Common myeloid progenitor, CD34-positive (primary cell): ENCODE measurements at regions not wholly inside any gene's neighbourhood (a gene's known extent, or its start where the extent isn't known, plus 50 kb on each side); places are given as distances from the start of the nearest gene placed in this dataset.

Experiments
- CTCF ChIA-PET: fragments of 350-600 bp; sonication (Branson Sonifier 250); formaldehyde crosslinking; loops from one replicate; lab custom pipeline; 2021; ENCODE audit warnings: antibody characterized with exemption; lab: Charles Lee
- POLR2A ChIA-PET: fragments of 350-600 bp; sonication (Branson Sonifier 250); formaldehyde crosslinking; loops from one replicate; lab custom pipeline; 2021; ENCODE audit warnings: antibody characterized with exemption; lab: Charles Lee
- DNase-seq, 3 donors: peaks; one replicate each; pipeline versions ENCODE4 v3.0.0 to v3.0.0-alpha.2; 2013
- H3K27ac ChIP-seq, 2 experiments: 1 replicate in 1 of 2; 2 replicates in 1 of 2; pipeline ENCODE4 v1.7.0; 2013; ENCODE audit warnings: inconsistent platforms in 2 of 2, low read length in 2 of 2, mild to moderate bottlenecking in 2 of 2, low read depth in 1 of 2, moderate library complexity in 1 of 2; ENCODE audit not compliant: severe bottlenecking in 2 of 2, insufficient read depth in 1 of 2, poor library complexity in 1 of 2
- H3K27me3 ChIP-seq, 5 experiments: replicated peaks in 2 of 5; 1 replicate in 3 of 5; 2 replicates in 2 of 5; pipeline versions ENCODE4 v1.6.1 to v1.7.0; 2013; ENCODE audit warnings: low read length in 4 of 5, mild to moderate bottlenecking in 2 of 5, moderate library complexity in 2 of 5, inconsistent platforms in 1 of 5; ENCODE audit not compliant: insufficient read depth in 5 of 5, control insufficient read depth in 4 of 5
- H3K36me3 ChIP-seq, 4 experiments: 1 replicate in 2 of 4; 2 replicates in 2 of 4; pipeline versions ENCODE4 v1.6.1 to v1.7.0; 2013; ENCODE audit warnings: low read length in 3 of 4, control low read depth in 1 of 4, mild to moderate bottlenecking in 1 of 4; ENCODE audit not compliant: control insufficient read depth in 4 of 4, insufficient read depth in 4 of 4
- H3K4me1 ChIP-seq, 4 experiments: 1 replicate in 3 of 4; 2 replicates in 1 of 4; pipeline versions ENCODE4 v1.6.1 to v1.7.1; 2013; ENCODE audit warnings: low read length in 3 of 4, mild to moderate bottlenecking in 3 of 4, control low read depth in 1 of 4, inconsistent platforms in 1 of 4, moderate library complexity in 1 of 4; ENCODE audit not compliant: control insufficient read depth in 4 of 4, insufficient read depth in 4 of 4; ENCODE audit errors: control extremely low read depth in 1 of 4
- H3K4me3 ChIP-seq, 7 experiments: 1 replicate in 4 of 7; 2 replicates in 3 of 7; pipeline versions ENCODE4 v1.5.1 to v1.7.0; 2013; ENCODE audit warnings: mild to moderate bottlenecking in 7 of 7, low read length in 6 of 7, moderate library complexity in 6 of 7, inconsistent platforms in 2 of 7, low read depth in 2 of 7, control low read depth in 1 of 7; ENCODE audit not compliant: insufficient read depth in 4 of 7, control insufficient read depth in 1 of 7; ENCODE audit errors: extremely low read depth in 1 of 7
- H3K9me3 ChIP-seq, 5 experiments: 1 replicate in 4 of 5; 2 replicates in 1 of 5; pipeline versions ENCODE4 v1.6.1 to v1.7.1; 2013; ENCODE audit warnings: low read length in 4 of 5, mild to moderate bottlenecking in 2 of 5, inconsistent platforms in 1 of 5, low read depth in 1 of 5, moderate library complexity in 1 of 5; ENCODE audit not compliant: control insufficient read depth in 4 of 5, insufficient read depth in 2 of 5; ENCODE audit errors: control extremely low read depth in 1 of 5
- WGBS: methylation state at CpG from one replicate; pipeline ENCODE4 v1.1.5; 2013; ENCODE audit not compliant: insufficient coverage; 5-methylcytosine and 5-hydroxymethylcytosine counted together

DNA sequence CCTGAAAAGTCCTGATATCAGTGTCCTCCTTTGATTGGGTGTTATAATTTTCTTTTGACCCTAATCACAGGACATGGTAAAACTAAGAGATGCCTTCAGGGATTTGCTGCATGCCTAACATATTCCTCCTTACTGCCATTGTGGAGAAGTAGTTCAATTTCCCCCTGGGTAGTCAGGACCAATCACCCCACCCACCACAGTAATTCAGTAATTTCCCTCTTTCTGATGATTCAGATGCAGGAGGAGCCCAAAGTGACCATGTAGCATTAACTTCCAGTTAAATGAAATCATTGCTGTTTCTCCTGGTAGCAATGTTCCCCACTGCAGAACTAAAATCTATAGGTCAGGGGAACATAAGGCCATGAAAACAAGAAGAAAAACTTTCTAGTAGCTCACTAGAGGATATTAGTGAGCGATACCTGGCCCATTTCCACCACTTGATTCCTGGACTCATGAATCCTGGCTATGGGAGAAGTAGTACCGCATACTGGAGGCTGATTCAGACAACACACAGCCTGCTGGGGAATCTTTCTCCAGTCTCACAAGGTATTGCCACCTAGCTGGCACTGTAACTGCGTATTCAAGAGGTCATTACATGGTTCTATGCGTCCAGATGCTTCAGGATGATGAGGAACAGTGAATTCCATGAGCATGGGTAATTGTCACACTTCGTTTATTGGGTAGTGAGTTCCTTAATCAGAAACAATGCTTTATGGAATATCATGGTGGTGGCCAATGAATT is 561.2 kb downstream of the HAO1 start:
- POLR2A ChIA-PET, result no interaction called here
- H3K27me3 ChIP-seq, result peaks cover 0 to 3% (median 0%) of the 10 kb centered on the region in 5 experiments
- no peaks in the 10 kb centered on the region for H3K36me3 ChIP-seq
- CTCF ChIA-PET, result no interaction called here
- no peak overlapping the region for H3K27ac ChIP-seq
- WGBS, result 89% methylated on average over 5 of the region's 5 CpGs
- H3K9me3 ChIP-seq, result no peaks in the 10 kb centered on the region
- H3K4me3 ChIP-seq, result no peak overlapping the region
- no peak for DNase-seq
- no peaks in the 10 kb centered on the region for H3K4me1 ChIP-seq

DNA sequence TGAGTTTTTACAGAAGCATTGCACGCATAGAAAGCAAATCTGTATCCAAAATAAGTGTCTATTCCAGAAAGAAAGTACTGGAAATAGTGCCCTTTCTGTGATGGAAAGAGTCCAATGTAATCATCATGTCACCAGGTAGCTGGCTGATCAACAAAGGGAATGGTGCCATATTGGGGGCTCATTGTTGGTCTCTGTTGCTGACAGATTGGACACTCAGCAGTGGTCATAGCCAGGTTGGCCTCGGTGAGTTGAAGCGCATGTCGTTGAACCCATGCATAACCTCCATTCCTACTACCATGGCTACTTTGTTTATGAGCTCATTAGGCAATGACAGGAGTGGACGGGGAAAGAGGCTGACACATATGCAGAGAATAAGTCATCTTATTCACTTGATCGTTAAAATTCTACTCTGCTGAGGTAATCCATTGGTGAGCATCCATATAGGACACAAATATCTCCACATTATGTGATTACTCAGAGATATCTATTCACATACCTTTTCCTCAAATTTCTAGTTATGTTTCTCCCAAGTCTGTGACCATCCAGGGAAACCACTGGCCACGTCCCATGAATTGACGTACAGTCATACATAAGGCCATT is 560.5 kb downstream of the HAO1 start:
- H3K9me3 ChIP-seq, result no peaks in the 10 kb centered on the region
- no peak overlapping the region for H3K4me3 ChIP-seq
- no peaks in the 10 kb centered on the region for H3K4me1 ChIP-seq
- peaks cover 0 to 3% (median 0%) of the 10 kb centered on the region in 5 experiments for H3K27me3 ChIP-seq
- 98% methylated on average over 7 of the region's 8 CpGs for WGBS
- POLR2A ChIA-PET, result no interaction called here
- CTCF ChIA-PET, result no interaction called here
- H3K36me3 ChIP-seq, result no peaks in the 10 kb centered on the region
- H3K27ac ChIP-seq, result no peak overlapping the region
- DNase-seq, result no peak

DNA sequence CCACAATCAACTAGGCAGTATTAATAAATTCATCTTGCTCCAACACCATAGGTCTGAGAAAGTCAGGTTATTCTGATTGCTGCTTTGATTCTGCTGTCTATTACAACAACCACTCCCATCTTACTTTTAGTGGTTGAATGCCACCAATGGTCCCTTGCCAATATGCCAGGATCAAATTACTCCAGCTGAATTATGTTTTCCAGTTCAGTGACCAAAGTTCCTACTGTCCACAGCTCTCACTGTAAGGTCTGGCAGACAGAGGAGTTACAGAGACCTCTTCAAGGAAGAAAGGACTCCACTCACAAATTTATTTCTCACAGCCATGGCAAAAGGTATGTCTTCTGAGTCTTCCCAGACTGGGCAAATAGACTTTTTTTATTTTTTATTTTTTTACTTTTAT is 557.0 kb downstream of the HAO1 start:
- ChIA-PET POLR2A (no interaction called here), CTCF (no interaction called here)
- H3K27me3 ChIP-seq, result peaks cover 0 to 3% (median 0%) of the 10 kb centered on the region in 5 experiments
- DNase-seq, result no peak
- no peaks in the 10 kb centered on the region for H3K4me1 ChIP-seq
- H3K27ac ChIP-seq, result no peak overlapping the region
- H3K4me3 ChIP-seq, result no peak overlapping the region
- H3K9me3 ChIP-seq, result no peaks in the 10 kb centered on the region
- H3K36me3 ChIP-seq, result no peaks in the 10 kb centered on the region

DNA sequence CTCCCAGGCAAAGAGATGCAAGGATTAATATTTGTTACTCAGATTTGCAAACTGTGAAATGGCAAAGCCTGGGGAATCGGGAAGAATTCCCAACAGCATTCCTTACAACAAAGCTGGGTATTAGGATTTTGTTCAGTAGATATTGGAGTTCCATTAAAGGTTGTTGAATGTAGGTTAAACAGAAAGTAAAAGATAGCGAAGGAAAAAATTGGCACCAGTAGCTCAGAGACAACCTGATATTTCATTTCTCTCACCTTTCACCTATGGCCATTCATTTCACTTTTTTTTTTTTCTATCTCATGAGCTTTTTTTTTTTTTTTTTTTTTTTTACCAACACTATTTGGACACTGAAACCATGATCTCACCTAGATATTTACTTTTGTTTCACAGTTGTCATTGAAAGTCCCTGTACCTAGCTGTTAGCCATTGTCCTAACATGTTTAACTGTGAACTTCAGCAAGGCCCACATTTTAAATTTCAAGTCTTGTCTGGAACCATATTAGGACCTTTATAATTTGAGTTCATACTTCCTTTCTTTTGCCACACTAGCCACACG is 552.5 kb downstream of the HAO1 start:
- WGBS, result 90% methylated on average over 2 of the region's 3 CpGs
- Histone ChIP-seq H3K27me3 (peaks cover 0 to 6% (median 0%) of the 10 kb centered on the region in 5 experiments), H3K9me3 (no peaks in the 10 kb centered on the region), H3K27ac (no peak overlapping the region), H3K4me1 (no peaks in the 10 kb centered on the region), H3K36me3 (no peaks in the 10 kb centered on the region), H3K4me3 (no peak overlapping the region)
- DNase-seq, result no peak
- CTCF ChIA-PET, result interaction anchor here (0.7 kb wide), 1 partner anchor 102 kb away, joined by 3 read pairs; no protein-coding TSS in a partner anchor
- POLR2A ChIA-PET, result interaction anchor here (0.7 kb wide), 1 partner anchor 306 kb away, joined by 5 read pairs; no protein-coding TSS in a partner anchor

DNA sequence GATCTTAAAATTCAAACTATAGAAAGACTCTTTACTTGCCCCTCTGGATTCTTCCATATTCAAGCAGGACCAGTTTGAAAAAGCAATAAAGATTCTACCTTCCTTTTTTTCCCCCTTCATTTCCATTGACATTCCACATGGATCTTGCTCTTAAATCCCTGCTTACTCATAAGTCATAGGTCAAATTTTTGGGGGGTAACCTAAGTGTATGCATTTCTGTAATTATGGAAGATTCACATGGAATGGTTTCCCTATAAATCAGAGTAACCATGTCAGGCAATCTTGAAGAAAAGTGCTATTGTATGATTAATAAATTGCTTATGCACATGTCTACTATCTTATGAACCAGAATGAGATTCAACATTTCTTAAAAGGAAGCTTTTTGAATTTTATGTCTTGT is 551.0 kb downstream of the HAO1 start:
- H3K36me3 ChIP-seq, result no peaks in the 10 kb centered on the region
- no peaks in the 10 kb centered on the region for H3K4me1 ChIP-seq
- no peaks in the 10 kb centered on the region for H3K9me3 ChIP-seq
- ChIA-PET CTCF (no interaction called here), POLR2A (no interaction called here)
- no peak overlapping the region for H3K27ac ChIP-seq
- no peak overlapping the region for H3K4me3 ChIP-seq
- peaks cover 0 to 7% (median 3%) of the 10 kb centered on the region in 5 experiments for H3K27me3 ChIP-seq
- no peak for DNase-seq

DNA sequence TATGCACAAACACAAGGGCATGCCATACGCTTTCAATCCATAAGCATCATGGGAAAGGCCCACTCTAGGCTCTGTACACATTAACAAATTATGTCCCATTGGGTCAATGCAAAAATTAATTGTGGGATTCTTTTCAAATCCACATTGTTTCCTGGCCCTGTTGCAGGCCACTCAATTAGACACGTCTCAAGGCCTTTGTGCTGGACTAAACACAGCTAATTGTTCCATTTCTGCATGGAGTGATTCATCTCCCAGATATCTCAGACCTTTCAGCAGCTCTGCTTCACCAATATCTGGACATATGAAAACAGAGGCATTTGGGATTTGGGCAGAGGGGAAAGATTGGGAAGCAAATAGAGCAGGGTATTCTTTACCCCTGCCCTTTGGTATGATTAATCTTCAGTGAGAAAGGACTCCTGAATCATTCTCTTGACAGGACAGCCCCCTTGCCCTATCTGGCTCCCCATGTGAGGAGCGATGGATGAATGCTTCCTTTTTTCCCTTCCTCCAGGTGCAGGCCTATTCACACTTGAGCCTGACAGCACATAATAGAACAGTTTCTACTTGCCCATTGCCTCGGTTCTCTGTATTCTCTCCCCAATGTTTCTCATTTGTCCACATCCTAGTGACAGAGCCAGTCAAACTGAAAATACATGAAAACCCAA is 547.6 kb downstream of the HAO1 start:
- 100% methylated on average over 1 of the region's 4 CpGs for WGBS
- peaks cover 0 to 28% (median 9%) of the 10 kb centered on the region in 5 experiments for H3K27me3 ChIP-seq
- H3K4me3 ChIP-seq, result no peak overlapping the region
- no peaks in the 10 kb centered on the region for H3K9me3 ChIP-seq
- H3K4me1 ChIP-seq, result no peaks in the 10 kb centered on the region
- CTCF ChIA-PET, result no interaction called here
- H3K27ac ChIP-seq, result no peak overlapping the region
- POLR2A ChIA-PET, result no interaction called here
- no peak for DNase-seq
- H3K36me3 ChIP-seq, result no peaks in the 10 kb centered on the region
